ENCODE measurements at regions not wholly inside any gene's neighbourhood (a gene's known extent, or its start where the extent isn't known, plus 50 kb on each side); places are given as distances from the start of the nearest gene placed in this dataset.
"Not testable (repeated sequence)": the region's sequence is repeated elsewhere in the genome, so short reads cannot be mapped to it uniquely, and the experiment has no call there.

- not testable (repeated sequence) for TF ChIP-seq CTCF (IDR thresholded peaks at IDR 0.05; ENCODE audit: low read depth, low read length, poor library complexity, severe bottlenecking); EZH2phosphoT487 (IDR thresholded peaks at IDR 0.05; ENCODE audit: borderline replicate concordance, low read length)
These were observed 125.8 kb upstream of the ZNF746 start for GRCh38 chr7:149623262-149623997.
